Mesodermal cell (in vitro differentiated cells): ENCODE measurements at regions not wholly inside any gene's neighbourhood (a gene's known extent, or its start where the extent isn't known, plus 50 kb on each side); places are given as distances from the start of the nearest gene placed in this dataset.

Source experiments
- H3K27ac ChIP-seq: 2 replicates; pipeline ENCODE4 v1.7.0; 2013; ENCODE audit warnings: mild to moderate bottlenecking, low read depth, low read length, moderate library complexity; ENCODE audit not compliant: severe bottlenecking
- H3K36me3 ChIP-seq: 2 replicates; pipeline ENCODE4 v1.7.1; 2013; ENCODE audit warnings: mild to moderate bottlenecking, low read length, moderate library complexity; ENCODE audit not compliant: control insufficient read depth, insufficient read depth
- H3K4me1 ChIP-seq: one replicate; pipeline ENCODE4 v1.7.1; 2013; ENCODE audit warnings: mild to moderate bottlenecking, low read length; ENCODE audit not compliant: insufficient read depth, control insufficient read depth, poor library complexity, severe bottlenecking
- H3K4me3 ChIP-seq: 2 replicates; pipeline ENCODE4 v1.7.0; 2013; ENCODE audit warnings: low read length, control low read depth, mild to moderate bottlenecking; ENCODE audit not compliant: insufficient read depth, poor library complexity, severe bottlenecking; ENCODE audit errors: extremely low read depth
- H3K9me3 ChIP-seq: 2 replicates; pipeline ENCODE4 v1.7.1; 2013; ENCODE audit warnings: mild to moderate bottlenecking, low read length, moderate library complexity; ENCODE audit not compliant: control insufficient read depth
- WGBS, 2 experiments: methylation state at CpG; one replicate each; pipeline ENCODE4 v1.1.5; 2013; ENCODE audit warnings: missing lambda C conversion rate in 2 of 2; ENCODE audit not compliant: insufficient coverage in 2 of 2; 5-methylcytosine and 5-hydroxymethylcytosine counted together

GRCh38 chr2:126385441-126385840 lies 270.5 kb upstream of the GYPC start:
- peaks cover 12% of the 10 kb centered on the region for H3K9me3 ChIP-seq
- no peak overlapping the region for H3K4me3 ChIP-seq
- no peaks in the 10 kb centered on the region for H3K36me3 ChIP-seq
- no peaks in the 10 kb centered on the region for H3K4me1 ChIP-seq
- no peak overlapping the region for H3K27ac ChIP-seq

DNA sequence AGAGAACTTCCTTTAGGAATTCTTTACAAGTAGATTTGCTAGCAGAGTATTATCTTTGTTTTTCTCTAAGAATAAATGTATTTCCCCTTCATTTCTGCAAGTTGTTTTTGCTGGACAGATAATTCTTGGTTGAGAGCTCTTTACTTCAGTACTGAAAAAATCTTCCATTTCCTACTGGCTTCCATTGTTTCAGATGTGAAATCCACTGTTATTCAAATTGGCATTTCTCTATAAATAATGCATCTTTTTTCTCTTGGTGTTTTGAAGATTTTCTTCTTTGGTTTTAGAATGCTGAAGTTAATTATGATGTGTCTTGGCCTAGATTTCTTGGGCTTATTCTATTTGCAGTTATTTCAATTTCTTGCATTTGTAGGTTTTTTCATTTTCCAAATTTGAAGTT lies 270.0 kb upstream of the GYPC start:
- no peaks in the 10 kb centered on the region for H3K36me3 ChIP-seq
- no peaks in the 10 kb centered on the region for H3K4me1 ChIP-seq
- peaks cover 12% of the 10 kb centered on the region for H3K9me3 ChIP-seq
- no peak overlapping the region for H3K4me3 ChIP-seq
- no peak overlapping the region for H3K27ac ChIP-seq

GRCh38 chr2:126389446-126389845 lies 266.5 kb upstream of the GYPC start:
- Histone ChIP-seq H3K27ac (no peak overlapping the region), H3K9me3 (peaks cover 12% of the 10 kb centered on the region), H3K4me3 (no peak overlapping the region), H3K4me1 (no peaks in the 10 kb centered on the region), H3K36me3 (no peaks in the 10 kb centered on the region)
- WGBS, 2 experiments = no CpG with 5 or more reads among the region's 1 CpG

DNA sequence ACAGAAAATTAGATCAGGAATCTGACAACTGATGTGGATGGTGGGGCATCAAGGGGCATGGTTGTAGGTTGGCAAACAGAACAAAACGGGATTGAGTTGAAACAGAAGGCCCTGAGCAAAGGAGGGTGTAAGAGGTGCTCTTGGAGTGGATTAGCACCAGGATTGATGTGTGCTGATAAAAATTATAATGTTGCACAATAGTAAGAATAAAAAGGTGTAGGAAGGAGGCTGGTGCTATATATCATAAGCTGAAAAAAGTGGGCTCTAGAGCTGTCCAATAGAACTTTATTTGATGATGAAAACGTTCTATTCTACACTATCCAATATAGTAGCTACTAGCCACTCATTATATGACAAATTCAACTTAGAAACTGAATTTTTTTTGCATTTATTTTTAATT lies 263.1 kb upstream of the GYPC start:
- no peaks in the 10 kb centered on the region for H3K4me1 ChIP-seq
- WGBS, 2 experiments = 87 to 100% methylated on average over 1 of the region's 2 CpGs
- no peaks in the 10 kb centered on the region for H3K36me3 ChIP-seq
- no peak overlapping the region for H3K27ac ChIP-seq
- no peaks in the 10 kb centered on the region for H3K9me3 ChIP-seq
- H3K4me3 ChIP-seq = no peak overlapping the region

GRCh38 chr2:126399001-126399400 lies 257.0 kb upstream of the GYPC start:
- Histone ChIP-seq H3K4me1 (no peaks in the 10 kb centered on the region), H3K9me3 (no peaks in the 10 kb centered on the region), H3K36me3 (no peaks in the 10 kb centered on the region), H3K27ac (no peak overlapping the region), H3K4me3 (no peak overlapping the region)
- 100% methylated on average over 2 of the region's 2 CpGs for WGBS, 2 experiments

- H3K36me3 ChIP-seq = no peaks in the 10 kb centered on the region
- no peak overlapping the region for H3K27ac ChIP-seq
- no peak overlapping the region for H3K4me3 ChIP-seq
- H3K4me1 ChIP-seq = no peaks in the 10 kb centered on the region
- WGBS, 2 experiments = 81 to 97% methylated on average over 3 to 4 of the region's 5 CpGs
- no peaks in the 10 kb centered on the region for H3K9me3 ChIP-seq
Measured at GRCh38 chr2:126403039-126403628, 252.8 kb upstream of the GYPC start.

DNA sequence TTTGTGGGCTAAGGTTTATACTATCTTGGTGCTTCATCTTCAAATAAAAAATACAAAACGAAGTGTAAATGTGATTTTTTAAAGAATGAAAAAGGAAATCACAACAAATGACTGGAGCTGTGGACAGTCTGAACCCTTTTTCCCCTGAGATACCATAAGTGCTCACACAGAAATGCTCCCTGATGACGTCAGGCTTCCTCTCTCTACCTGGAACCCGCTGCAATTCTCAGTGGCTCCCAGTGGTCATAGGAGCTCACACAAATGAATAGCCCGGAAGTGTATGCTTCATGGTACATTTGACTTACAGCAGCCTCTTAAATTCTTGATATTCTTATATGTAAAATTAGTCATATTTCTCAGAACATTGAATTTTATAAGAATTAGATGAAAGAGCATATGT lies 249.7 kb upstream of the GYPC start:
- no peaks in the 10 kb centered on the region for H3K9me3 ChIP-seq
- no peak overlapping the region for H3K27ac ChIP-seq
- H3K4me3 ChIP-seq = no peak overlapping the region
- H3K4me1 ChIP-seq = no peaks in the 10 kb centered on the region
- 60 to 93% methylated on average over 1 to 2 of the region's 4 CpGs for WGBS, 2 experiments
- H3K36me3 ChIP-seq = no peaks in the 10 kb centered on the region

- Histone ChIP-seq H3K27ac (no peak overlapping the region), H3K4me3 (no peak overlapping the region), H3K4me1 (no peaks in the 10 kb centered on the region), H3K9me3 (no peaks in the 10 kb centered on the region), H3K36me3 (no peaks in the 10 kb centered on the region)
Measured at GRCh38 chr2:126408671-126409070, 247.3 kb upstream of the GYPC start.

DNA sequence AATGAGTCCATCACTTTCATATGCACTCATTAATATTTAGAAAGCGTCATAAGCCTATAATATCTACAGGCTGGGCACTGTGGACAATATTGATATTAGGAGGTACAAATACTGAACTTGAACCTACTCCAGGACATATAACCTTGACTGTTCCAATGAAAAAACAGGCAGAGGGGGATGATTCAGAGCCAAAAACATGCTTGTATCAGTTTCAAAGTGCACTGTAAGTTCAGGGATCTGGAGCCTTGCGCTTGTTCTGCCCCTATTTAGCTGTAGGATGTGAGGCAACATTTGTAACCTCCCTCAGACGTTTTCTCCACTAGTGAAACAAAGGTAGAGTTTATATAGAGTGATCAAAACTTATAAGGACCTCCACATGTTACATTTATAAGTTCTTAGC lies 246.1 kb upstream of the GYPC start:
- no peaks in the 10 kb centered on the region for H3K4me1 ChIP-seq
- no peaks in the 10 kb centered on the region for H3K9me3 ChIP-seq
- no peak overlapping the region for H3K27ac ChIP-seq
- WGBS, 2 experiments = 100% methylated on average over 1 of the region's 3 CpGs; no CpG with 5 or more reads in 1 of the 2 experiments
- H3K4me3 ChIP-seq = no peak overlapping the region
- no peaks in the 10 kb centered on the region for H3K36me3 ChIP-seq

GRCh38 chr2:126413079-126413478 lies 242.9 kb upstream of the GYPC start:
- Histone ChIP-seq H3K36me3 (no peaks in the 10 kb centered on the region), H3K4me1 (no peaks in the 10 kb centered on the region), H3K4me3 (no peak overlapping the region), H3K9me3 (no peaks in the 10 kb centered on the region), H3K27ac (no peak overlapping the region)
- WGBS, 2 experiments = no CpG with 5 or more reads among the region's 4 CpGs

DNA sequence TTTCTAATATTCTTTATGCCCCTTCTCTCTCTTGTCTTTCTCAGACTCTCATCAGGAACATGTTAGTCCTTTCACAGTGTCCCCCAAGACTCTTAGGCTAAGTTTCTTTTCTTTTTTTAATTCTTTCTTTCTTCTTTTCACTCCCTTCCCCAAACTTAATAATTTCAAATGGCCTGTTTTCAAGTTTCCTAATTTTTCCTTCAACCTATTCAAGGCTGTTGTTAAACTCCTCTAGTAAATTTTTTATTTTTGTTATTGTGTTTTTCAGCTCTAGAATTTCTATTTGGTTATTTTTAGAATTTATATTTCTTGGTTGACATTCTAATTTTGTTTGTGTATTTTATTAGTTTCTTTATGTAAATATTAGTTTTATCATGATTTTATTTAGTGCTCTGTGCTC lies 236.6 kb upstream of the GYPC start:
- H3K9me3 ChIP-seq = no peaks in the 10 kb centered on the region
- H3K27ac ChIP-seq = no peak overlapping the region
- no peaks in the 10 kb centered on the region for H3K36me3 ChIP-seq
- no peak overlapping the region for H3K4me3 ChIP-seq
- no peaks in the 10 kb centered on the region for H3K4me1 ChIP-seq

- WGBS, 2 experiments = no CpG with 5 or more reads among the region's 1 CpG
Measured at GRCh38 chr2:126425943-126426342, 230.0 kb upstream of the GYPC start.

More at GRCh38 chr2:126425943-126426342, 230.0 kb upstream of the GYPC start:
- Histone ChIP-seq H3K4me1 (no peaks in the 10 kb centered on the region), H3K27ac (no peak overlapping the region), H3K9me3 (no peaks in the 10 kb centered on the region), H3K36me3 (no peaks in the 10 kb centered on the region), H3K4me3 (no peak overlapping the region)
